Omental fat pad (tissue), 3 donors: ENCODE measurements at regions not wholly inside any gene's neighbourhood (a gene's known extent, or its start where the extent isn't known, plus 50 kb on each side); places are given as distances from the start of the nearest gene placed in this dataset.

ENCODE experiments used
- ATAC-seq: fragments of 150-250 bp; one replicate; pipeline ENCODE4 v1.9.1; 2016; ENCODE audit warnings: mild to moderate bottlenecking, moderate library complexity; ENCODE audit not compliant: low FRiP score
- DNase-seq: peaks from one replicate; pipeline ENCODE4 v3.0.0-alpha.2; 2019; ENCODE audit warnings: low spot score
- CTCF ChIP-seq, 3 donors: fragments of 450-650 bp; IDR thresholded peaks; one replicate each; pipeline ENCODE4 v1.5.1; 2016 to 2017; ENCODE audit warnings: antibody characterized with exemption in 3 of 3, mild to moderate bottlenecking in 3 of 3, moderate library complexity in 2 of 3

DNA sequence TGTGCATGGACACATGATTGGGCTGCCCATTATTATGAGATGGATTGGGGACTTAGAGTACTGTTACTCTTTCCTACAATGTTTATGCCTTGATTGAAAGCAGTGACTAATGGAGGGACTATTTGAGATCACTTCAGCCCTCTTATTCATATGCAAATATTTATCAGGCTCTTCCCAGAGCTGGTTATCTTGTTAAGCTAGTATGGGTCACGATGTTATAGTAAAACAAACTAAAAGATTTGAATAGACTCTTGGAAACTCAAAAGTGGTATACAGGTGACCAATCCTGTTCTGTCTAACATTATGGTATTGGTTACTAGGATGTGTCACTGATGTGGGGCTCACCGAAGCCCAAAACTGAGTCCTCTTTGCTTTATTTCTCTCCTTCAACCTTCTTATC lies 306.2 kb upstream of the CASK start:
- ATAC-seq, result no peak
- TF ChIP-seq CTCF (IDR thresholded peaks at IDR 0.05), result no peak

GRCh38 chrX:42220666-42221065 lies 297.3 kb upstream of the CASK start:
- DNase-seq, result no peak
- TF ChIP-seq CTCF (IDR thresholded peaks at IDR 0.05), result no peak
- no peak for ATAC-seq

More for the DNA sequence above, 306.2 kb upstream of the CASK start:
- no peak for DNase-seq

DNA sequence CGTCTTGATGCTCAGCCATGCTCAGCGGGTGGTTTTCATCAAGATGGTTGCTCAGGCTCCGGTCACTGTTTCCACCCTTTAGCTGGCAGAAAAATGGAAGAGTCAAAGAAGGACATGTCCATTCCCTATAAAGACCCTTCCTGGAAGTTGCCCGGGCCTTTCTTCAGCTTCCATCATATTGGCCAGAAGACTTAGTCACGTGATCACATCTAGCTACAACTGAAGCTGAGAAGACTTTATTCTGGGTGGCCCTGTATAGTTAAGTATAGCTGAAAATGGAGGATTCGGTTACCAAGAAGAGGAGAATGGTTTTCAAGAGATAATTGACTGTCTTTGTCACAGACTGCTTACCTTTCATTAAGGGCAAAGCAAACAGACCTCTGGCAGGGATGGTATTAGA lies 296.7 kb upstream of the CASK start:
- TF ChIP-seq CTCF (IDR thresholded peaks at IDR 0.05), result no peak
- ATAC-seq (no peak), DNase-seq (no peak)

DNA sequence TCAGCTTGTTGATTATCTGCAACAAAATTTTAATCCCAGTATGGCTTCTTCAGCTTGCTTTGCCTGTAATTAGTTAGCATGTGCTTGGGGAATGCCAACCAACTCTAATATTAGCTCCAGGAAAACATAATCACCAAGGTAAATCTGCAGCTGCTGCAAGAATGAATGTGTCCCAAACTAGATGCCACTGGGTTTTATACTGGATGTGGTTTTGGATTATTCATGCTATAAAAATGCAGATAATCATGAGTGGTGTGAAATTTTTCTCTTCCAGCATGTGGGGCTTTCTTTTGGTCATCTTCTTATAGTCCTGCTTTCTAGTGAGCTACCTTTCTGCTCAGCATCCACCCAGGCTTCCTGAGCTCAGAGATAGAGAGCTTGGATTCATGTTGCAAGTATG lies 295.9 kb upstream of the CASK start:
- ATAC-seq, result no peak
- no peak for DNase-seq
- TF ChIP-seq CTCF (IDR thresholded peaks at IDR 0.05), result no peak

- DNase-seq, result no peak
- no peak for ATAC-seq
- TF ChIP-seq CTCF (IDR thresholded peaks at IDR 0.05), result no peak
Measured at GRCh38 chrX:42195506-42195905, 272.2 kb upstream of the CASK start.

GRCh38 chrX:42189576-42189975 lies 266.2 kb upstream of the CASK start:
- DNase-seq, result no peak

GRCh38 chrX:42188730-42189129 lies 265.4 kb upstream of the CASK start:
- ATAC-seq, result no peak
- no peak for DNase-seq
- no peak for TF ChIP-seq CTCF (IDR thresholded peaks at IDR 0.05)

More at GRCh38 chrX:42189576-42189975, 266.2 kb upstream of the CASK start:
- no peak for ATAC-seq
- TF ChIP-seq CTCF (IDR thresholded peaks at IDR 0.05), result no peak
